ENCODE measurements at regions not wholly inside any gene's neighbourhood (a gene's known extent, or its start where the extent isn't known, plus 50 kb on each side); places are given as distances from the start of the nearest gene placed in this dataset.

DNA sequence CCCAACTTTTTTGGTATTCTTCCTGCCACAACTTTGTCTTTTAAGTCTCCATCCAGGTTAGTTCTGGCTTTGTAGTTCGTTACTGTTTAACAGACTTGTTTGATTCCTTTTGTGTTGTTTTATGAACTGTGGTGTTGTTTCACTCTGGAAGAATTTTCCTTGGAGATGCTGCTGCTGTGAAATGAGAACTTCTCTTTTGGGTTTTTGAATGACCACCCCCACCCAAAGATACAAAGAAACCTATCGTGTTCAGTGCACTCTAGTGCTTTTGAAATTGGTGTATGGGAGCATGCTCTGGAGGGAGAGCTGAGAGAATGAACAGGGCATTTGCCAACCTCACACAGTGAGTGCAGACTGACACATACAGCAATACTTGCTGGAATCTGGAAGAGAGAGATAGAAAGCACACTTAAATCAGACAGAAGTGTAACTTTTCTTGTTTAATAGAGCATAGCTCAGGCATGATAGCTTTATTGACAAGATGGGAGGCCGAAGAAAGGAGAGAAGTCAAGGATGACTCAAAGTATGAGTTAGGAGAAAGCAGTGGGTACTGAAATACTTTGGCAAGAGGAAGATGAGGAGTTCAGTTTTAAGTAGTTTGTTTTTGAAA is 293.1 kb downstream of the SOX4 start:
- TF ChIP-seq CTCF (IDR thresholded peaks at IDR 0.05) (no peak), POLR2A (IDR thresholded peaks at IDR 0.05) (no peak)

All from heart left ventricle (tissue), 13 donors.